Lung (tissue), 11 donors: ENCODE measurements at regions not wholly inside any gene's neighbourhood (a gene's known extent, or its start where the extent isn't known, plus 50 kb on each side); places are given as distances from the start of the nearest gene placed in this dataset.

Experiments
- ATAC-seq: fragments of 200-7000 bp; cut with Tn5 transposase; one replicate; pipeline ENCODE4 v1.9.1; 2020; ENCODE audit warnings: moderate number of reproducible peaks; ENCODE audit not compliant: insufficient read depth, low FRiP score
- DNase-seq, 3 donors: peaks; one replicate each; pipeline ENCODE4 v3.0.0-alpha.2; 2013 to 2017
- H3K27ac ChIP-seq, 2 donors: one replicate each; pipeline ENCODE4 v1.5.1; 2013; ENCODE audit warnings: mild to moderate bottlenecking in 2 of 2, moderate library complexity in 2 of 2, control low read depth in 1 of 2, inconsistent platforms in 1 of 2, low read depth in 1 of 2, low read length in 1 of 2
- H3K27me3 ChIP-seq, 3 donors: one replicate each; pipeline ENCODE4 v1.5.1; 2013; ENCODE audit warnings: low read length in 2 of 3; ENCODE audit not compliant: control insufficient read depth in 3 of 3, insufficient read depth in 3 of 3
- H3K36me3 ChIP-seq, 4 donors: one replicate each; pipeline ENCODE4 v1.5.1; 2013; ENCODE audit warnings: low read length in 4 of 4, mild to moderate bottlenecking in 1 of 4, moderate library complexity in 1 of 4; ENCODE audit not compliant: control insufficient read depth in 4 of 4, insufficient read depth in 4 of 4
- H3K4me1 ChIP-seq, 5 donors: one replicate each; pipeline ENCODE4 v1.5.1; 2013; ENCODE audit warnings: low read length in 5 of 5, mild to moderate bottlenecking in 2 of 5, moderate library complexity in 1 of 5; ENCODE audit not compliant: control insufficient read depth in 5 of 5, insufficient read depth in 5 of 5
- H3K4me3 ChIP-seq: one replicate; pipeline ENCODE4 v1.5.1; 2013; ENCODE audit warnings: mild to moderate bottlenecking, control low read depth, moderate library complexity
- H3K9ac ChIP-seq, 2 donors: one replicate each; pipeline ENCODE4 v1.5.1; 2013; ENCODE audit warnings: low read length in 2 of 2, control low read depth in 1 of 2; ENCODE audit not compliant: insufficient read depth in 1 of 2
- H3K9me3 ChIP-seq, 4 donors: one replicate each; pipeline ENCODE4 v1.5.1; 2013; ENCODE audit warnings: low read length in 3 of 4, mild to moderate bottlenecking in 1 of 4, moderate library complexity in 1 of 4; ENCODE audit not compliant: control insufficient read depth in 4 of 4, insufficient read depth in 3 of 4
- WGBS, 2 donors: extraction: QIAGEN DNeasy Blood & Tissue Kit; methylation state at CpG; one replicate each; pipeline ENCODE4 v1.1.7; 2013; 5-methylcytosine and 5-hydroxymethylcytosine counted together
- TF ChIP-seq, protein P1 (sequence below): IDR thresholded peaks from 2 replicates; pipeline ENCODE4 v1.5.1; 2012; ENCODE audit warnings: mild to moderate bottlenecking; ENCODE audit errors: control extremely low read depth, extremely low read depth
- donor health status: control.
- donor health status: control.
- donor health status: Bipolar disorder and iron deficiency.
- donor health status: healthy.
- donor health status: DM: yes; HTN: yes; CAD: no.

DNA sequence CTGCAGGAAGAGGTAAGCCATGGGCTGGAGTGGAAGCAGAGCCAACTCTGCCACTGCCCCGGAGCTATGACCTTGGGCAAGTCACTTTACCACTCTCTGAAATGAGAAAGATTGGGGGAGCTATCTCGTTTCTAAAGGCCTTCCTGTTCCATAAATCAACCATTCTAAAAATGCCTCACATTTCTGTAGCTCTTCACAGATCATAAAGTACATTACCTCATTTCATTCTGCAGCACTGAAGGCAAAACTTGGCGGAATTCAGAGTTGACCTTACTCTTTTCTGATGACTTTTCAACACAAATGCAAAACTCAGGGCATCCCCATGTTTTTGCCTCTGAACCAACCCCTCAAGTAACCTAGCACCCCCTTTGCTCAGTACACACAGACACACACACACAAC, 404.0 kb upstream of the NFIA start:
- no peaks in the 10 kb centered on the region for H3K36me3 ChIP-seq
- no peaks in the 10 kb centered on the region for H3K9me3 ChIP-seq
- no peaks in the 10 kb centered on the region for H3K27me3 ChIP-seq
- H3K27ac ChIP-seq: no peak overlapping the region
- H3K9ac ChIP-seq: no peak overlapping the region
- WGBS, 2 donors: 57 to 58% methylated on average over 3 of the region's 3 CpGs
- H3K4me3 ChIP-seq: no peak overlapping the region
- DNase-seq: no peak
- no peaks in the 10 kb centered on the region for H3K4me1 ChIP-seq
- no peak for ATAC-seq
- TF ChIP-seq, protein P1, sequence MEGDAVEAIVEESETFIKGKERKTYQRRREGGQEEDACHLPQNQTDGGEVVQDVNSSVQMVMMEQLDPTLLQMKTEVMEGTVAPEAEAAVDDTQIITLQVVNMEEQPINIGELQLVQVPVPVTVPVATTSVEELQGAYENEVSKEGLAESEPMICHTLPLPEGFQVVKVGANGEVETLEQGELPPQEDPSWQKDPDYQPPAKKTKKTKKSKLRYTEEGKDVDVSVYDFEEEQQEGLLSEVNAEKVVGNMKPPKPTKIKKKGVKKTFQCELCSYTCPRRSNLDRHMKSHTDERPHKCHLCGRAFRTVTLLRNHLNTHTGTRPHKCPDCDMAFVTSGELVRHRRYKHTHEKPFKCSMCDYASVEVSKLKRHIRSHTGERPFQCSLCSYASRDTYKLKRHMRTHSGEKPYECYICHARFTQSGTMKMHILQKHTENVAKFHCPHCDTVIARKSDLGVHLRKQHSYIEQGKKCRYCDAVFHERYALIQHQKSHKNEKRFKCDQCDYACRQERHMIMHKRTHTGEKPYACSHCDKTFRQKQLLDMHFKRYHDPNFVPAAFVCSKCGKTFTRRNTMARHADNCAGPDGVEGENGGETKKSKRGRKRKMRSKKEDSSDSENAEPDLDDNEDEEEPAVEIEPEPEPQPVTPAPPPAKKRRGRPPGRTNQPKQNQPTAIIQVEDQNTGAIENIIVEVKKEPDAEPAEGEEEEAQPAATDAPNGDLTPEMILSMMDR: no peak

DNA sequence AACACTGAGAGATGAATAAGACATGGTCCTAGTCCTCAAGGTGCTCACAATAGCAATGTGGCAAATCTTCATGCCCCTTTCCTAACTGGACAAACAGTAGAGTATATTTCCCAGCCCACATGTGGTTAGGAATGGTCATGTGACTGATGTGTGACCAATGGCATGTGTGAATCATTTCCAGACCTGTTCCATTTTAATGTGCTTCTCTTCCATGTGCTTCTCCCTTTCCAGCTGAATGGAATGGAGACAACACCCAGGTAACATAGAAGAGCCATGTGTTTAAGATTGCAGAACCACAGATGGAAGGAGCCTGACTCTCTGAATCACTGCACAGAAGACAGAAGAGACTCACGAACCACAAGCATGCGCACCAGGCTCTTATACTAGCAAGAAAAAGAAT, 409.9 kb upstream of the NFIA start:
- Histone ChIP-seq H3K27me3 (no peaks in the 10 kb centered on the region), H3K27ac (no peak overlapping the region), H3K4me3 (no peak overlapping the region), H3K9me3 (no peaks in the 10 kb centered on the region), H3K9ac (no peak overlapping the region), H3K36me3 (no peaks in the 10 kb centered on the region), H3K4me1 (no peaks in the 10 kb centered on the region)
- TF ChIP-seq, protein P1: no peak
- WGBS, 2 donors: 92 to 96% methylated on average over 2 of the region's 2 CpGs
- ATAC-seq (no peak), DNase-seq (no peak)

- no peak overlapping the region for H3K27ac ChIP-seq
- no peak overlapping the region for H3K4me3 ChIP-seq
- H3K9me3 ChIP-seq: no peaks in the 10 kb centered on the region
- ATAC-seq (no peak), DNase-seq (no peak)
- no peaks in the 10 kb centered on the region for H3K36me3 ChIP-seq
- WGBS, 2 donors: 89 to 95% methylated on average over 4 of the region's 4 CpGs
- TF ChIP-seq, protein P1: no peak
- no peak overlapping the region for H3K9ac ChIP-seq
- no peaks in the 10 kb centered on the region for H3K27me3 ChIP-seq
- no peaks in the 10 kb centered on the region for H3K4me1 ChIP-seq
Observed at GRCh38 chr1:60670302-60670701, 412.1 kb upstream of the NFIA start.

- no peaks in the 10 kb centered on the region for H3K4me1 ChIP-seq
- WGBS, 2 donors: 92 to 94% methylated on average over 8 of the region's 8 CpGs
- H3K9me3 ChIP-seq: no peaks in the 10 kb centered on the region
- no peak for ATAC-seq
- H3K4me3 ChIP-seq: no peak overlapping the region
- H3K27ac ChIP-seq: no peak overlapping the region
- H3K9ac ChIP-seq: no peak overlapping the region
- DNase-seq: no peak
- TF ChIP-seq, protein P1: no peak
- H3K27me3 ChIP-seq: no peaks in the 10 kb centered on the region
- no peaks in the 10 kb centered on the region for H3K36me3 ChIP-seq
Observed at GRCh38 chr1:60668585-60668984, 413.8 kb upstream of the NFIA start.
